Esophagus squamous epithelium (tissue), 4 donors: ENCODE measurements at regions not wholly inside any gene's neighbourhood (a gene's known extent, or its start where the extent isn't known, plus 50 kb on each side); places are given as distances from the start of the nearest gene placed in this dataset.

Experiments used
- CTCF ChIP-seq, 6 experiments: fragments of 450-650 bp in 4 of 6; fragments of 200-600 bp in 2 of 6; sonication (generic) in 2 of 6; IDR thresholded peaks; one replicate each; pipeline ENCODE4 v1.5.1; 2016 to 2019; ENCODE audit warnings: antibody characterized with exemption in 6 of 6, mild to moderate bottlenecking in 4 of 6, moderate library complexity in 4 of 6
- POLR2A ChIP-seq, 4 donors: fragments of 450-650 bp; IDR thresholded peaks; one replicate each; pipeline ENCODE4 v1.6.1; 2017; ENCODE audit warnings: antibody characterized with exemption in 4 of 4, mild to moderate bottlenecking in 4 of 4, moderate library complexity in 3 of 4

GRCh38 chr3:176628101-176628639, 569.1 kb downstream of the TBL1XR1 start:
- no peak for TF ChIP-seq CTCF (IDR thresholded peaks at IDR 0.05)
- no peak for TF ChIP-seq POLR2A (IDR thresholded peaks at IDR 0.05)
